HCT116 (cell line): ENCODE measurements at regions not wholly inside any gene's neighbourhood (a gene's known extent, or its start where the extent isn't known, plus 50 kb on each side); places are given as distances from the start of the nearest gene placed in this dataset.

ENCODE experiments used
- ATAC-seq: fragments of 200-7000 bp; cut with Tn5 transposase; 2 replicates; pipeline ENCODE4 v1.9.1; 2020; ENCODE audit warnings: mild to moderate bottlenecking, moderate library complexity
- BruUV-seq: library from RNA; stranded (reverse); fragments of 400-500 nt; replicated peaks from 2 replicates; lab custom pipeline; 2021; lab: Mats Ljungman, UMichigan
- CTCF ChIA-PET: fragments of 300-600 bp; sonication (Branson Sonifier 250); formaldehyde crosslinking; loops from one replicate; lab custom pipeline; 2021; ENCODE audit warnings: antibody characterized with exemption; lab: Charles Lee
- POLR2A ChIA-PET: fragments of 300-600, 350-600 bp; sonication (Branson Sonifier 250); formaldehyde crosslinking; loops from one replicate; lab custom pipeline; 2021; ENCODE audit warnings: antibody characterized with exemption; lab: Charles Lee
- RAD21 ChIA-PET, 2 experiments: fragments of 300-600 bp; sonication (Branson Sonifier 250); formaldehyde crosslinking; loops; one replicate each; lab custom pipeline; 2023; ENCODE audit warnings: low total read pairs in 2 of 2; ENCODE audit not compliant: uncharacterized antibody in 2 of 2, unreplicated experiment in 2 of 2, low non-redundant PET in 1 of 2; lab: Charles Lee
- DNase-seq: peaks from one replicate; pipeline ENCODE4 v3.0.0-alpha.2; 2010; ENCODE audit warnings: low read depth, low spot score
- H2AFZ ChIP-seq: fragments of 200-600 bp; shearing (Covaris generic), sonication (generic); 2 replicates; pipeline ENCODE4 v1.6.1; 2017; ENCODE audit warnings: low read depth, mixed run types, mixed read lengths, antibody characterized with exemption, low read length; ENCODE audit not compliant: poor library complexity, severe bottlenecking
- H3K27ac ChIP-seq: 2 replicates; pipeline ENCODE4 v1.5.1; 2012; ENCODE audit warnings: low read depth, low read length
- H3K27me3 ChIP-seq: fragments of 200-600 bp; sonication (generic); 2 replicates; pipeline ENCODE4 v1.6.1; 2016; ENCODE audit warnings: mixed run types, low read length, mixed read lengths; ENCODE audit not compliant: insufficient read depth
- H3K36me3 ChIP-seq, 2 experiments: fragments of 200-500 bp in 1 of 2; fragments of 200-600 bp in 1 of 2; sonication (Bioruptor generic) in 1 of 2; sonication (generic) in 1 of 2; 2 replicates each; pipeline versions ENCODE4 v1.5.1 to v1.6.1; 2014 to 2016; ENCODE audit warnings: low read length in 2 of 2, inconsistent platforms in 1 of 2, mixed read lengths in 1 of 2, mixed run types in 1 of 2; ENCODE audit not compliant: insufficient read depth in 2 of 2, control insufficient read depth in 1 of 2
- H3K4me1 ChIP-seq, 2 experiments: fragments of 200-600 bp in 1 of 2; sonication (generic) in 1 of 2; 2 replicates each; pipeline versions ENCODE4 v1.5.1 to v1.6.1; 2012 to 2017; ENCODE audit warnings: low read length in 2 of 2, inconsistent platforms in 1 of 2, mild to moderate bottlenecking in 1 of 2, mixed read lengths in 1 of 2, mixed run types in 1 of 2, moderate library complexity in 1 of 2; ENCODE audit not compliant: insufficient read depth in 2 of 2, control insufficient read depth in 1 of 2
- H3K4me2 ChIP-seq: fragments of 200-600 bp; sonication (generic); 2 replicates; pipeline ENCODE4 v1.6.1; 2017; ENCODE audit warnings: mixed run types, low read length, mixed read lengths
- H3K4me3 ChIP-seq, 2 experiments: fragments of 200-600 bp in 1 of 2; sonication (generic) in 1 of 2; replicated peaks in 1 of 2; 2 replicates each; pipeline ENCODE4 v1.5.1; 2011 to 2016; ENCODE audit warnings: low read length in 2 of 2, control low read depth in 1 of 2, low read depth in 1 of 2, mild to moderate bottlenecking in 1 of 2, mixed read lengths in 1 of 2, mixed run types in 1 of 2
- H3K79me2 ChIP-seq: fragments of 200-600 bp; sonication (generic); 2 replicates; pipeline ENCODE4 v1.6.1; 2017; ENCODE audit warnings: mild to moderate bottlenecking, mixed run types, low read length, moderate library complexity, mixed read lengths; ENCODE audit not compliant: insufficient read depth
- H3K9ac ChIP-seq: fragments of 200-600 bp; sonication (generic); 2 replicates; pipeline ENCODE4 v1.6.1; 2016; ENCODE audit warnings: low read length, mixed read lengths
- H3K9me2 ChIP-seq: fragments of 200-600 bp; sonication (generic), shearing (Covaris generic); 2 replicates; pipeline ENCODE4 v1.6.1; 2017; ENCODE audit warnings: mixed run types, mild to moderate bottlenecking, moderate library complexity; ENCODE audit not compliant: insufficient read depth
- H3K9me3 ChIP-seq, 2 experiments: fragments of 200-500 bp in 1 of 2; fragments of 200-600 bp in 1 of 2; sonication (Bioruptor generic) in 1 of 2; sonication (generic) in 1 of 2; 2 replicates each; pipeline ENCODE4 v1.6.1; 2014 to 2017; ENCODE audit warnings: low read length in 2 of 2, mixed read lengths in 2 of 2, inconsistent platforms in 1 of 2, low read depth in 1 of 2, mild to moderate bottlenecking in 1 of 2, mixed run types in 1 of 2, moderate library complexity in 1 of 2; ENCODE audit not compliant: control insufficient read depth in 1 of 2, insufficient read depth in 1 of 2
- H4K20me1 ChIP-seq: fragments of 200-600 bp; sonication (generic), shearing (Covaris generic); 2 replicates; pipeline ENCODE4 v1.6.1; 2017; ENCODE audit warnings: mixed run types, mild to moderate bottlenecking, moderate library complexity; ENCODE audit not compliant: insufficient read depth
- ATF3 ChIP-seq: IDR thresholded peaks from 2 replicates; pipeline ENCODE4 v1.6.1; 2012
- CEBPB ChIP-seq: IDR thresholded peaks from 2 replicates; pipeline ENCODE4 v1.6.1; 2012; ENCODE audit warnings: low read depth
- CTCF ChIP-seq, 3 experiments: fragments of 200-600 bp in 1 of 3; sonication (generic) in 1 of 3; IDR thresholded peaks in 2 of 3; conservative IDR thresholded peaks in 1 of 3; 2 replicates each; pipeline ENCODE4 v1.5.1; 2012 to 2017; ENCODE audit warnings: low read depth in 2 of 3, low read length in 2 of 3, antibody characterized with exemption in 1 of 3, borderline replicate concordance in 1 of 3, control low read depth in 1 of 3, mild to moderate bottlenecking in 1 of 3, mixed read lengths in 1 of 3, mixed run types in 1 of 3, moderate library complexity in 1 of 3; ENCODE audit not compliant: insufficient read depth in 1 of 3
- ELF1 ChIP-seq: IDR thresholded peaks from 2 replicates; pipeline ENCODE4 v1.6.1; 2012; ENCODE audit warnings: low read depth, borderline replicate concordance
- EZH2 ChIP-seq: fragments of 200-600 bp; sonication (generic); IDR thresholded peaks from 2 replicates; pipeline ENCODE4 v1.6.1; 2017; ENCODE audit warnings: antibody characterized with exemption, mixed run types
- JUND ChIP-seq: IDR thresholded peaks from 2 replicates; pipeline ENCODE4 v1.6.1; 2012
- MAX ChIP-seq: IDR thresholded peaks from 2 replicates; pipeline ENCODE4 v1.6.1; 2012
- POLR2AphosphoS5 ChIP-seq: IDR thresholded peaks from 2 replicates; pipeline ENCODE4 v1.6.1; 2011; ENCODE audit warnings: mild to moderate bottlenecking, low read depth, low read length, moderate library complexity
- REST ChIP-seq: IDR thresholded peaks from 2 replicates; pipeline ENCODE4 v1.6.1; 2012; ENCODE audit warnings: low read depth
- SIN3A ChIP-seq: IDR thresholded peaks from 2 replicates; pipeline ENCODE4 v1.6.1; 2012; ENCODE audit warnings: low read depth
- SP1 ChIP-seq: IDR thresholded peaks from 2 replicates; pipeline ENCODE4 v1.6.1; 2012; ENCODE audit warnings: low read depth
- SRF ChIP-seq: IDR thresholded peaks from 2 replicates; pipeline ENCODE4 v1.6.1; 2012; ENCODE audit warnings: low read depth
- YY1 ChIP-seq: IDR thresholded peaks from 2 replicates; pipeline ENCODE4 v1.6.1; 2011; ENCODE audit warnings: low read length, low read depth, moderate library complexity, mild to moderate bottlenecking; ENCODE audit not compliant: insufficient replicate concordance; ENCODE audit errors: extremely low read depth
- ZNF274 ChIP-seq: fragments of 200-500 bp; sonication (Bioruptor generic); IDR thresholded peaks from 2 replicates; pipeline ENCODE4 v1.6.1; 2014; ENCODE audit warnings: mild to moderate bottlenecking, low read depth, low read length, inconsistent platforms
- intact Hi-C: fragments of 100-400 bp; cut with micrococcal nuclease; formaldehyde crosslinking; loops from 2 replicates; pipeline ENCODE4 v1.10.0; 2022

- no TSS peak for BruUV-seq
- Histone ChIP-seq H3K9ac (no peak overlapping the region), H3K9me2 (no peaks in the 10 kb centered on the region)
- no peak for TF ChIP-seq ELF1
- no peak for TF ChIP-seq ATF3
- no peak for TF ChIP-seq POLR2AphosphoS5
- TF ChIP-seq SRF = no peak
- no peak for TF ChIP-seq SP1
- TF ChIP-seq MAX = no peak
- no peak for TF ChIP-seq JUND
- no peak for TF ChIP-seq EZH2
- no peak for TF ChIP-seq REST
- no peak for TF ChIP-seq CEBPB
- TF ChIP-seq YY1 = no peak
- TF ChIP-seq CTCF (IDR thresholded peaks at IDR 0.05 in 2 of 3, conservative IDR thresholded peaks at IDR 0.05 in 1 of 3; ENCODE audit: borderline replicate concordance in 1 of 3, insufficient read depth in 1 of 3, low read depth in 2 of 3, low read length in 2 of 3) = no peak
- no peak for TF ChIP-seq ZNF274
- TF ChIP-seq SIN3A = no peak
- TF ChIP-seq, all 23 proteins: peak for 0
- Histone ChIP-seq H3K4me3 (no peak overlapping the region), H3K79me2 (no peaks in the 10 kb centered on the region), H3K4me2 (no peak overlapping the region), H3K27ac (no peak overlapping the region), H3K36me3 (no peaks in the 10 kb centered on the region), H3K27me3 (peaks cover 37% of the 10 kb centered on the region), H2AFZ (no peak overlapping the region), H3K4me1 (peaks cover 4 to 12% of the 10 kb centered on the region in 2 experiments; a peak in 3 of 4 replicates), H3K9me3 (no peaks in the 10 kb centered on the region), H4K20me1 (no peaks in the 10 kb centered on the region)
- ChIA-PET CTCF (no interaction called here), RAD21 (no interaction called here), POLR2A (no interaction called here)
- ATAC-seq = no peak
- DNase-seq = no peak
- intact Hi-C loops = no loop called here
Observed at GRCh38 chr3:43958005-43958770, 267.4 kb downstream of the ABHD5 start.
